IMR-90 (cell line): ENCODE measurements at regions not wholly inside any gene's neighbourhood (a gene's known extent, or its start where the extent isn't known, plus 50 kb on each side); places are given as distances from the start of the nearest gene placed in this dataset.
A peak's percentile ranks its signal among the peaks of the same experiment; 100 is the strongest.

Experiments used
- ATAC-seq: fragments of 200-7000 bp; cut with Tn5 transposase; 2 replicates; pipeline ENCODE4 v1.9.1; 2020; ENCODE audit warnings: low read depth, mild to moderate bottlenecking, moderate library complexity
- BruUV-seq: library from RNA; stranded (reverse); fragments of 400-500 nt; replicated peaks from 2 replicates; lab custom pipeline; 2021; lab: Mats Ljungman, UMichigan
- CTCF ChIA-PET: fragments of 300-600 bp; formaldehyde crosslinking; extraction: SDS; loops from one replicate; lab custom pipeline; 2021; ENCODE audit warnings: antibody characterized with exemption; lab: Yijun Ruan, JAX
- POLR2A ChIA-PET: fragments of 300-600 bp; sonication (Branson Sonifier 250); formaldehyde crosslinking; loops from one replicate; lab custom pipeline; 2022; ENCODE audit warnings: antibody characterized with exemption; ENCODE audit not compliant: unreplicated experiment; lab: Charles Lee
- DNase-seq: peaks from one replicate; pipeline ENCODE4 v3.0.0; 2013
- H2AFZ ChIP-seq: replicated peaks from 2 replicates; pipeline ENCODE3; 2013; ENCODE audit warnings: low read length, mild to moderate bottlenecking; ENCODE audit not compliant: poor library complexity
- H2AK5ac ChIP-seq: 2 replicates; pipeline ENCODE4 v1.6.1; 2013; ENCODE audit warnings: low read depth, low read length, inconsistent platforms
- H2AK9ac ChIP-seq: replicated peaks from 2 replicates; pipeline ENCODE3; 2013; ENCODE audit warnings: mild to moderate bottlenecking, low read depth, low read length, moderate library complexity; ENCODE audit not compliant: poor library complexity
- H2BK120ac ChIP-seq: 2 replicates; pipeline ENCODE4 v1.6.1; 2013; ENCODE audit warnings: low read depth, low read length, inconsistent platforms
- H2BK15ac ChIP-seq: 3 replicates; pipeline ENCODE4 v1.6.1; 2013; ENCODE audit warnings: low read depth, low read length, inconsistent platforms
- H2BK20ac ChIP-seq: 2 replicates; pipeline ENCODE4 v1.6.1; 2013; ENCODE audit warnings: low read depth, mild to moderate bottlenecking, inconsistent platforms, low read length, moderate library complexity
- H2BK5ac ChIP-seq: 2 replicates; pipeline ENCODE4 v1.6.1; 2013; ENCODE audit warnings: mild to moderate bottlenecking, low read depth, low read length, inconsistent platforms; ENCODE audit not compliant: poor library complexity, severe bottlenecking
- H3K14ac ChIP-seq: replicated peaks from 2 replicates; pipeline ENCODE4 v1.6.1; 2013; ENCODE audit warnings: low read depth, low read length, inconsistent platforms
- H3K18ac ChIP-seq: 2 replicates; pipeline ENCODE4 v1.6.1; 2013; ENCODE audit warnings: low read depth, low read length, control low read depth
- H3K23ac ChIP-seq: 2 replicates; pipeline ENCODE4 v1.6.1; 2013; ENCODE audit warnings: low read depth, low read length, inconsistent platforms
- H3K27ac ChIP-seq: 2 replicates; pipeline ENCODE4 v1.5.1; 2013; ENCODE audit warnings: mild to moderate bottlenecking, control low read depth, low read length; ENCODE audit not compliant: insufficient read depth
- H3K27me3 ChIP-seq: 2 replicates; pipeline ENCODE4 v1.6.1; 2013; ENCODE audit warnings: low read length; ENCODE audit not compliant: control insufficient read depth, insufficient read depth
- H3K36me3 ChIP-seq: 2 replicates; pipeline ENCODE4 v1.6.1; 2013; ENCODE audit warnings: low read length, mixed read lengths; ENCODE audit not compliant: control insufficient read depth, insufficient read depth
- H3K4ac ChIP-seq: 2 replicates; pipeline ENCODE4 v1.6.1; 2013; ENCODE audit warnings: low read depth, low read length, inconsistent platforms
- H3K4me1 ChIP-seq: 2 replicates; pipeline ENCODE4 v1.6.1; 2013; ENCODE audit warnings: low read length, mixed read lengths; ENCODE audit not compliant: control insufficient read depth, insufficient read depth
- H3K4me2 ChIP-seq: 2 replicates; pipeline ENCODE4 v1.6.1; 2013; ENCODE audit warnings: low read depth, mild to moderate bottlenecking, control low read depth, low read length, moderate library complexity
- H3K4me3 ChIP-seq: 2 replicates; pipeline ENCODE4 v1.5.1; 2013; ENCODE audit warnings: low read depth, mild to moderate bottlenecking, control low read depth, low read length, moderate library complexity; ENCODE audit not compliant: insufficient read depth
- H3K56ac ChIP-seq: 2 replicates; pipeline ENCODE4 v1.6.1; 2013; ENCODE audit warnings: low read length, inconsistent platforms; ENCODE audit not compliant: insufficient read depth; ENCODE audit errors: extremely low read depth
- H3K79me1 ChIP-seq, 2 experiments: 2 replicates each; pipeline ENCODE4 v1.6.1; 2013; ENCODE audit warnings: low read length in 2 of 2, inconsistent platforms in 1 of 2, low read depth in 1 of 2
- H3K9ac ChIP-seq: 2 replicates; pipeline ENCODE4 v1.6.1; 2013; ENCODE audit warnings: low read depth, low read length, control low read depth
- H3K9me1 ChIP-seq: 2 replicates; pipeline ENCODE4 v1.6.1; 2013; ENCODE audit warnings: low read length, inconsistent platforms; ENCODE audit not compliant: insufficient read depth
- H3K9me3 ChIP-seq: 2 replicates; pipeline ENCODE4 v1.6.1; 2013; ENCODE audit warnings: low read length; ENCODE audit not compliant: control insufficient read depth, insufficient read depth
- H4K20me1 ChIP-seq: 2 replicates; pipeline ENCODE4 v1.6.1; 2013; ENCODE audit warnings: low read length, inconsistent platforms; ENCODE audit not compliant: insufficient read depth
- H4K5ac ChIP-seq: 2 replicates; pipeline ENCODE4 v1.6.1; 2013; ENCODE audit warnings: mild to moderate bottlenecking, low read depth, low read length, control low read depth
- H4K8ac ChIP-seq, 2 experiments: 2 replicates each; pipeline ENCODE4 v1.6.1; 2013; ENCODE audit warnings: low read depth in 2 of 2, low read length in 2 of 2, control low read depth in 1 of 2, inconsistent platforms in 1 of 2
- H4K91ac ChIP-seq: 2 replicates; pipeline ENCODE4 v1.6.1; 2013; ENCODE audit warnings: low read depth, low read length, inconsistent platforms; ENCODE audit not compliant: insufficient read depth
- CEBPB ChIP-seq: IDR thresholded peaks from 2 replicates; pipeline ENCODE4 v1.6.1; 2012; ENCODE audit warnings: low read depth, low read length, improper control_type of control experiment
- CHD1 ChIP-seq: IDR thresholded peaks from 2 replicates; pipeline ENCODE4 v1.6.1; 2012; ENCODE audit warnings: low read depth, low read length, improper control_type of control experiment
- CTCF ChIP-seq: conservative IDR thresholded peaks from 2 replicates; pipeline ENCODE4 v1.5.1; 2012; ENCODE audit warnings: mild to moderate bottlenecking, low read depth, low read length, improper control_type of control experiment
- ELK1 ChIP-seq: fragments of 150-350 bp; IDR thresholded peaks from 2 replicates; pipeline ENCODE4 v1.6.1; 2016; ENCODE audit warnings: low read depth, mild to moderate bottlenecking, low read length, moderate library complexity, borderline replicate concordance
- FOS ChIP-seq: fragments of 150-350 bp; IDR thresholded peaks from 2 replicates; pipeline ENCODE4 v1.6.1; 2016; ENCODE audit warnings: low read depth, low read length
- MAFK ChIP-seq: IDR thresholded peaks from 2 replicates; pipeline ENCODE4 v1.6.1; 2012; ENCODE audit warnings: low read depth, low read length, improper control_type of control experiment
- MXI1 ChIP-seq: IDR thresholded peaks from 2 replicates; pipeline ENCODE4 v1.6.1; 2012; ENCODE audit warnings: low read depth, mild to moderate bottlenecking, low read length, moderate library complexity, borderline replicate concordance
- NFE2L2 ChIP-seq: fragments of 150-350 bp; IDR thresholded peaks from 2 replicates; pipeline ENCODE4 v1.6.1; 2016; ENCODE audit warnings: low read depth, mild to moderate bottlenecking, low read length
- POLR2A ChIP-seq: IDR thresholded peaks from 2 replicates; pipeline ENCODE4 v1.6.1; 2012; ENCODE audit warnings: mild to moderate bottlenecking, low read depth, low read length
- RAD21 ChIP-seq: IDR thresholded peaks from 2 replicates; pipeline ENCODE4 v1.6.1; 2012; ENCODE audit warnings: low read length, improper control_type of control experiment
- RCOR1 ChIP-seq: IDR thresholded peaks from 2 replicates; pipeline ENCODE4 v1.6.1; 2012; ENCODE audit warnings: mild to moderate bottlenecking, low read length, improper control_type of control experiment; ENCODE audit not compliant: insufficient replicate concordance
- RFX5 ChIP-seq: IDR thresholded peaks from 2 replicates; pipeline ENCODE4 v1.8.0; 2012; ENCODE audit warnings: low read depth, mild to moderate bottlenecking, low read length, moderate library complexity
- SMC3 ChIP-seq: fragments of 150-350 bp; IDR thresholded peaks from 2 replicates; pipeline ENCODE4 v1.6.1; 2016; ENCODE audit warnings: low read depth, mild to moderate bottlenecking, antibody characterized with exemption, low read length, moderate library complexity
- dilution Hi-C: fragments of 300-500 bp; cut with HindIII; formaldehyde crosslinking; loops from one replicate; pipeline ENCODE4 v1.14.3; 2018; ENCODE audit warnings: low sequenced_read_pairs; ENCODE audit not compliant: unreplicated experiment
- in situ Hi-C: fragments of 300-500 bp; cut with MboI; formaldehyde crosslinking; loops from 3 replicates; pipeline ENCODE4 v1.14.3; 2019; ENCODE audit warnings: low sequenced_read_pairs, inconsistent platforms, mixed read lengths
- intact Hi-C: fragments of 100-400 bp; cut with micrococcal nuclease; formaldehyde crosslinking; loops from 2 replicates; pipeline ENCODE4 v1.10.0; 2022

GRCh38 chr6:140069576-140069975 lies 695.1 kb upstream of the CITED2 start:
- Histone ChIP-seq H3K14ac (no peak overlapping the region), H2AK9ac (no peak overlapping the region), H3K4me1 (peaks cover 6% of the 10 kb centered on the region), H2BK20ac (no peak overlapping the region; the same call in 1 of the 2 replicates), H2BK120ac (peak overlapping the region; percentile 80; the same call in 1 of the 2 replicates), H3K79me1 (no peaks in the 10 kb centered on the region), H4K5ac (no peak overlapping the region; the same call in 1 of the 2 replicates), H4K20me1 (no peaks in the 10 kb centered on the region), H3K23ac (no peak overlapping the region), H3K9me1 (no peaks in the 10 kb centered on the region; the same call in 1 of the 2 replicates), H3K4me2 (no peak overlapping the region), H3K4me3 (no peak overlapping the region), H3K9me3 (no peaks in the 10 kb centered on the region), H3K27me3 (no peaks in the 10 kb centered on the region), H3K56ac (no peak overlapping the region), H2AFZ (no peak overlapping the region), H4K8ac (peak overlapping the region; percentile 17 to 52; a peak in 1 of 4 replicates), H4K91ac (no peak overlapping the region), H3K36me3 (no peaks in the 10 kb centered on the region), H3K4ac (no peak overlapping the region), H2BK15ac (peak overlapping the region; percentile 87; the same call in 1 of the 3 replicates), H2AK5ac (peak overlapping the region; percentile 71; the same call in 1 of the 2 replicates), H3K9ac (no peak overlapping the region), H2BK5ac (peak overlapping the region; percentile 62), H3K27ac (no peak overlapping the region), H3K18ac (peak overlapping the region; percentile 87; the same call in 1 of the 2 replicates)
- in situ Hi-C loops (no loop called here), dilution Hi-C loops (no loop called here), intact Hi-C loops (no loop called here)
- DNase-seq (no peak), ATAC-seq (no peak)
- no TSS peak for BruUV-seq
- no peak for TF ChIP-seq SMC3
- TF ChIP-seq NFE2L2, result no peak
- no peak for TF ChIP-seq RCOR1
- no peak for TF ChIP-seq POLR2A
- no peak for TF ChIP-seq MAFK
- TF ChIP-seq RFX5, result no peak
- no peak for TF ChIP-seq CHD1
- TF ChIP-seq MXI1, result no peak
- TF ChIP-seq FOS, result no peak
- no peak for TF ChIP-seq ELK1
- TF ChIP-seq CTCF, result no peak
- no peak for TF ChIP-seq CEBPB
- no peak for TF ChIP-seq RAD21
- POLR2A ChIA-PET, result interaction anchor here (0.6 kb wide), 1 partner anchor 943 kb away, joined by 5 read pairs; no protein-coding TSS in a partner anchor
- CTCF ChIA-PET, result no interaction called here
